WTC11 (cell line): ENCODE measurements at regions not wholly inside any gene's neighbourhood (a gene's known extent, or its start where the extent isn't known, plus 50 kb on each side); places are given as distances from the start of the nearest gene placed in this dataset.

Source experiments
- ATAC-seq: fragments of 200-7000 bp; cut with Tn5 transposase; 2 replicates; pipeline ENCODE4 v1.10.0; 2021; ENCODE audit warnings: mild to moderate bottlenecking, moderate library complexity
- CTCF ChIA-PET: fragments of 300-600 bp; sonication (Branson Sonifier 250); formaldehyde crosslinking; loops from one replicate; lab custom pipeline; 2021; ENCODE audit warnings: antibody characterized with exemption; lab: Charles Lee
- POLR2A ChIA-PET: fragments of 350-600 bp; sonication (Branson Sonifier 250); formaldehyde crosslinking; loops from one replicate; lab custom pipeline; 2021; ENCODE audit warnings: antibody characterized with exemption; lab: Charles Lee
- DNase-seq: peaks from one replicate; pipeline ENCODE4 v3.0.0; 2021; ENCODE audit warnings: low spot score
- H3K27ac Mint-ChIP-seq: 2 replicates; pipeline ENCODE4 v1.8.0; 2021; ENCODE audit warnings: mixed read lengths
- H3K27me3 Mint-ChIP-seq: 2 replicates; pipeline ENCODE4 v1.8.0; 2021; ENCODE audit warnings: low read depth, mild to moderate bottlenecking, moderate library complexity, mixed read lengths
- H3K36me3 Mint-ChIP-seq: 2 replicates; pipeline ENCODE4 v1.8.0; 2021; ENCODE audit warnings: mixed read lengths
- H3K4me1 Mint-ChIP-seq: 2 replicates; pipeline ENCODE4 v1.8.0; 2022; ENCODE audit warnings: mixed read lengths
- H3K4me3 Mint-ChIP-seq: 2 replicates; pipeline ENCODE4 v1.8.0; 2021; ENCODE audit warnings: mild to moderate bottlenecking, moderate library complexity, mixed read lengths
- H3K9me3 Mint-ChIP-seq: 2 replicates; pipeline ENCODE4 v1.8.0; 2021; ENCODE audit warnings: mixed read lengths
- ELF4 ChIP-seq: sonication (generic); formaldehyde crosslinking; IDR thresholded peaks from 2 replicates; pipeline ENCODE4 v1.8.1; 2022; ENCODE audit warnings: low read depth, mild to moderate bottlenecking, moderate library complexity, missing genetic modification reagents
- GRHL2 ChIP-seq: fragments of 250-450 bp; sonication (Bioruptor Pico); IDR thresholded peaks from 2 replicates; pipeline ENCODE4 v1.8.0; 2022; ENCODE audit warnings: mild to moderate bottlenecking, moderate library complexity; ENCODE audit not compliant: insufficient replicate concordance, severe bottlenecking
- GTF2I ChIP-seq: fragments of 250-450 bp; sonication (Bioruptor Pico); conservative IDR thresholded peaks from 2 replicates; pipeline ENCODE4 v1.4.0; 2021; ENCODE audit warnings: mild to moderate bottlenecking
- IRF2 ChIP-seq: sonication (generic); formaldehyde crosslinking; IDR thresholded peaks from 2 replicates; pipeline ENCODE4 v1.8.0; 2022; ENCODE audit warnings: low read depth, missing genetic modification reagents, borderline replicate concordance
- MYBL2 ChIP-seq: sonication (generic); formaldehyde crosslinking; IDR thresholded peaks from 2 replicates; pipeline ENCODE4 v1.8.1; 2023; ENCODE audit warnings: mild to moderate bottlenecking, moderate library complexity, missing genetic modification reagents
- NFATC4 ChIP-seq: fragments of 250-450 bp; sonication (Bioruptor Pico); IDR thresholded peaks from 2 replicates; pipeline ENCODE4 v1.9.0; 2021; ENCODE audit warnings: mild to moderate bottlenecking
- NFE2L1 ChIP-seq: sonication (generic); formaldehyde crosslinking; IDR thresholded peaks from 2 replicates; pipeline ENCODE4 v1.8.1; 2023; ENCODE audit warnings: missing genetic modification reagents
- NR2C2 ChIP-seq: sonication (generic); formaldehyde crosslinking; IDR thresholded peaks from 2 replicates; pipeline ENCODE4 v1.8.0; 2022; ENCODE audit warnings: mild to moderate bottlenecking, missing genetic modification reagents
- SMAD3 ChIP-seq: sonication (generic); formaldehyde crosslinking; IDR thresholded peaks from 2 replicates; pipeline ENCODE4 v1.8.0; 2022; ENCODE audit warnings: missing genetic modification reagents, mild to moderate bottlenecking, borderline replicate concordance
- SOX15 ChIP-seq: fragments of 250-450 bp; sonication (Bioruptor Pico); IDR thresholded peaks from 2 replicates; pipeline ENCODE4 v1.9.0; 2021; ENCODE audit warnings: mild to moderate bottlenecking
- ZNF121 ChIP-seq: sonication (generic); formaldehyde crosslinking; IDR thresholded peaks from 2 replicates; pipeline ENCODE4 v1.8.0; 2023; ENCODE audit warnings: missing genetic modification reagents
- ZNF138 ChIP-seq: sonication (generic); formaldehyde crosslinking; conservative IDR thresholded peaks from 2 replicates; pipeline ENCODE4 v1.8.1; 2022; ENCODE audit warnings: mild to moderate bottlenecking, moderate library complexity, missing genetic modification reagents
- ZNF317 ChIP-seq: sonication (generic); formaldehyde crosslinking; IDR thresholded peaks from 2 replicates; pipeline ENCODE4 v1.8.1; 2023; ENCODE audit warnings: low read depth, mild to moderate bottlenecking, moderate library complexity, missing genetic modification reagents, borderline replicate concordance
- ZNF423 ChIP-seq: fragments of 250-450 bp; sonication (Bioruptor Pico); IDR thresholded peaks from 2 replicates; pipeline ENCODE4 v2.1.2; 2022; ENCODE audit warnings: mild to moderate bottlenecking, moderate library complexity
- TF ChIP-seq, protein P1 (sequence below): sonication (generic); formaldehyde crosslinking; IDR thresholded peaks from 2 replicates; pipeline ENCODE4 v1.8.1; 2022; ENCODE audit warnings: mild to moderate bottlenecking, moderate library complexity, missing genetic modification reagents
- TF ChIP-seq, protein P2 (sequence below): sonication (generic); formaldehyde crosslinking; IDR thresholded peaks from 2 replicates; pipeline ENCODE4 v1.8.0; 2022; ENCODE audit warnings: mild to moderate bottlenecking, missing genetic modification reagents
- TF ChIP-seq, protein P3 (sequence below): sonication (generic); formaldehyde crosslinking; IDR thresholded peaks from 2 replicates; pipeline ENCODE4 v1.8.1; 2022; ENCODE audit warnings: missing genetic modification reagents, borderline replicate concordance
- TF ChIP-seq, protein P4 (sequence below): sonication (generic); formaldehyde crosslinking; IDR thresholded peaks from 2 replicates; pipeline ENCODE4 v1.8.0; 2022; ENCODE audit warnings: mild to moderate bottlenecking, missing genetic modification reagents
- TF ChIP-seq, protein P5 (sequence below): sonication (generic); formaldehyde crosslinking; IDR thresholded peaks from 2 replicates; pipeline ENCODE4 v1.8.1; 2023; ENCODE audit warnings: mild to moderate bottlenecking, missing genetic modification reagents, moderate library complexity
- TF ChIP-seq, protein P6 (sequence below): fragments of 250-450 bp; sonication (Bioruptor Pico); IDR thresholded peaks from 2 replicates; pipeline ENCODE4 v1.9.0; 2021; ENCODE audit warnings: mild to moderate bottlenecking, borderline replicate concordance
- TF ChIP-seq, protein P7 (sequence below): sonication (generic); formaldehyde crosslinking; IDR thresholded peaks from 2 replicates; pipeline ENCODE4 v1.8.1; 2023; ENCODE audit warnings: mild to moderate bottlenecking, missing genetic modification reagents
- TF ChIP-seq, protein P8 (sequence below): sonication (generic); formaldehyde crosslinking; IDR thresholded peaks from 2 replicates; pipeline ENCODE4 v1.8.1; 2022; ENCODE audit warnings: low read depth, mild to moderate bottlenecking, moderate library complexity, missing genetic modification reagents, borderline replicate concordance
- TF ChIP-seq, protein P9 (sequence below): fragments of 250-450 bp; sonication (Bioruptor Pico); IDR thresholded peaks from 2 replicates; pipeline ENCODE4 v1.8.0; 2021; ENCODE audit warnings: mild to moderate bottlenecking

DNA sequence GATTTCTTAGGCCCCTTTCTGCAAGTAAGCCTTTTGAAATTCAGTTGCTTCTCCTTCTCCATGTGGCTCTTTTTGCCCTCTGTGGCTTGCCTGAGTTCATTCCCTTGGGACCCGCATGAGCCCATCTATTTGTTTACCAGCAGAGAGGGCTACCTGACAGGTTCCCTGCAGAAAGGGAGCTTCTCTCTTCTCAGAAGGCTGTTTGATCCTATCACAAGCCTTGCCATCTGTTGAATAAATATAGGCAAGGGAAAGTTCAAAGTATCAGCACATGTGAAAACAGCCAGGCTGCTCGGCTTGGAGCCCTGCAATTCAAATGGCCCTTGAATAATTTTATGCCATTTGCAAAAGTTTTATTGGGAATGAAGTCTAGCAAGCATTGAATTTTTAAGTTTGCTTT lies 720.2 kb upstream of the FZD8 start:
- Mint-ChIP-seq H3K9me3 (no peaks in the 10 kb centered on the region), H3K27me3 (no peaks in the 10 kb centered on the region), H3K36me3 (no peaks in the 10 kb centered on the region)
- ATAC-seq = no peak
- POLR2A ChIA-PET = no interaction called here
- CTCF ChIA-PET = interaction anchor here (0.7 kb wide), 1 partner anchor 21 kb away, joined by 3 read pairs; no protein-coding TSS in a partner anchor
- TF ChIP-seq, protein P1, sequence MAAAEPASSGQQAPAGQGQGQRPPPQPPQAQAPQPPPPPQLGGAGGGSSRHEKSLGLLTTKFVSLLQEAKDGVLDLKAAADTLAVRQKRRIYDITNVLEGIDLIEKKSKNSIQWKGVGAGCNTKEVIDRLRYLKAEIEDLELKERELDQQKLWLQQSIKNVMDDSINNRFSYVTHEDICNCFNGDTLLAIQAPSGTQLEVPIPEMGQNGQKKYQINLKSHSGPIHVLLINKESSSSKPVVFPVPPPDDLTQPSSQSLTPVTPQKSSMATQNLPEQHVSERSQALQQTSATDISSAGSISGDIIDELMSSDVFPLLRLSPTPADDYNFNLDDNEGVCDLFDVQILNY (CRISPR knock-in tag) = no peak
- TF ChIP-seq, protein P2, sequence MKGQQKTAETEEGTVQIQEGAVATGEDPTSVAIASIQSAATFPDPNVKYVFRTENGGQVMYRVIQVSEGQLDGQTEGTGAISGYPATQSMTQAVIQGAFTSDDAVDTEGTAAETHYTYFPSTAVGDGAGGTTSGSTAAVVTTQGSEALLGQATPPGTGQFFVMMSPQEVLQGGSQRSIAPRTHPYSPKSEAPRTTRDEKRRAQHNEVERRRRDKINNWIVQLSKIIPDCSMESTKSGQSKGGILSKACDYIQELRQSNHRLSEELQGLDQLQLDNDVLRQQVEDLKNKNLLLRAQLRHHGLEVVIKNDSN (CRISPR knock-in tag) = no peak
- TF ChIP-seq MYBL2 (CRISPR knock-in tag) (no peak), SOX15 (CRISPR knock-in tag) (no peak), SMAD3 (CRISPR knock-in tag) (no peak), GRHL2 (CRISPR knock-in tag) (no peak), GTF2I (CRISPR knock-in tag) (no peak), NR2C2 (CRISPR knock-in tag) (no peak), ZNF317 (no peak)
- TF ChIP-seq, protein P3, sequence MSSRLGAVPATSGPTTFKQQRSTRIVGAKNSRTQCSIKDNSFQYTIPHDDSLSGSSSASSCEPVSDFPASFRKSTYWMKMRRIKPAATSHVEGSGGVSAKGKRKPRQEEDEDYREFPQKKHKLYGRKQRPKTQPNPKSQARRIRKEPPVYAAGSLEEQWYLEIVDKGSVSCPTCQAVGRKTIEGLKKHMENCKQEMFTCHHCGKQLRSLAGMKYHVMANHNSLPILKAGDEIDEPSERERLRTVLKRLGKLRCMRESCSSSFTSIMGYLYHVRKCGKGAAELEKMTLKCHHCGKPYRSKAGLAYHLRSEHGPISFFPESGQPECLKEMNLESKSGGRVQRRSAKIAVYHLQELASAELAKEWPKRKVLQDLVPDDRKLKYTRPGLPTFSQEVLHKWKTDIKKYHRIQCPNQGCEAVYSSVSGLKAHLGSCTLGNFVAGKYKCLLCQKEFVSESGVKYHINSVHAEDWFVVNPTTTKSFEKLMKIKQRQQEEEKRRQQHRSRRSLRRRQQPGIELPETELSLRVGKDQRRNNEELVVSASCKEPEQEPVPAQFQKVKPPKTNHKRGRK (CRISPR knock-in tag) = no peak
- TF ChIP-seq, protein P4, sequence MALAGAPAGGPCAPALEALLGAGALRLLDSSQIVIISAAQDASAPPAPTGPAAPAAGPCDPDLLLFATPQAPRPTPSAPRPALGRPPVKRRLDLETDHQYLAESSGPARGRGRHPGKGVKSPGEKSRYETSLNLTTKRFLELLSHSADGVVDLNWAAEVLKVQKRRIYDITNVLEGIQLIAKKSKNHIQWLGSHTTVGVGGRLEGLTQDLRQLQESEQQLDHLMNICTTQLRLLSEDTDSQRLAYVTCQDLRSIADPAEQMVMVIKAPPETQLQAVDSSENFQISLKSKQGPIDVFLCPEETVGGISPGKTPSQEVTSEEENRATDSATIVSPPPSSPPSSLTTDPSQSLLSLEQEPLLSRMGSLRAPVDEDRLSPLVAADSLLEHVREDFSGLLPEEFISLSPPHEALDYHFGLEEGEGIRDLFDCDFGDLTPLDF (CRISPR knock-in tag) = no peak
- TF ChIP-seq, protein P5, sequence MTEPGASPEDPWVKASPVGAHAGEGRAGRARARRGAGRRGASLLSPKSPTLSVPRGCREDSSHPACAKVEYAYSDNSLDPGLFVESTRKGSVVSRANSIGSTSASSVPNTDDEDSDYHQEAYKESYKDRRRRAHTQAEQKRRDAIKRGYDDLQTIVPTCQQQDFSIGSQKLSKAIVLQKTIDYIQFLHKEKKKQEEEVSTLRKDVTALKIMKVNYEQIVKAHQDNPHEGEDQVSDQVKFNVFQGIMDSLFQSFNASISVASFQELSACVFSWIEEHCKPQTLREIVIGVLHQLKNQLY = no peak
- TF ChIP-seq, protein P6, sequence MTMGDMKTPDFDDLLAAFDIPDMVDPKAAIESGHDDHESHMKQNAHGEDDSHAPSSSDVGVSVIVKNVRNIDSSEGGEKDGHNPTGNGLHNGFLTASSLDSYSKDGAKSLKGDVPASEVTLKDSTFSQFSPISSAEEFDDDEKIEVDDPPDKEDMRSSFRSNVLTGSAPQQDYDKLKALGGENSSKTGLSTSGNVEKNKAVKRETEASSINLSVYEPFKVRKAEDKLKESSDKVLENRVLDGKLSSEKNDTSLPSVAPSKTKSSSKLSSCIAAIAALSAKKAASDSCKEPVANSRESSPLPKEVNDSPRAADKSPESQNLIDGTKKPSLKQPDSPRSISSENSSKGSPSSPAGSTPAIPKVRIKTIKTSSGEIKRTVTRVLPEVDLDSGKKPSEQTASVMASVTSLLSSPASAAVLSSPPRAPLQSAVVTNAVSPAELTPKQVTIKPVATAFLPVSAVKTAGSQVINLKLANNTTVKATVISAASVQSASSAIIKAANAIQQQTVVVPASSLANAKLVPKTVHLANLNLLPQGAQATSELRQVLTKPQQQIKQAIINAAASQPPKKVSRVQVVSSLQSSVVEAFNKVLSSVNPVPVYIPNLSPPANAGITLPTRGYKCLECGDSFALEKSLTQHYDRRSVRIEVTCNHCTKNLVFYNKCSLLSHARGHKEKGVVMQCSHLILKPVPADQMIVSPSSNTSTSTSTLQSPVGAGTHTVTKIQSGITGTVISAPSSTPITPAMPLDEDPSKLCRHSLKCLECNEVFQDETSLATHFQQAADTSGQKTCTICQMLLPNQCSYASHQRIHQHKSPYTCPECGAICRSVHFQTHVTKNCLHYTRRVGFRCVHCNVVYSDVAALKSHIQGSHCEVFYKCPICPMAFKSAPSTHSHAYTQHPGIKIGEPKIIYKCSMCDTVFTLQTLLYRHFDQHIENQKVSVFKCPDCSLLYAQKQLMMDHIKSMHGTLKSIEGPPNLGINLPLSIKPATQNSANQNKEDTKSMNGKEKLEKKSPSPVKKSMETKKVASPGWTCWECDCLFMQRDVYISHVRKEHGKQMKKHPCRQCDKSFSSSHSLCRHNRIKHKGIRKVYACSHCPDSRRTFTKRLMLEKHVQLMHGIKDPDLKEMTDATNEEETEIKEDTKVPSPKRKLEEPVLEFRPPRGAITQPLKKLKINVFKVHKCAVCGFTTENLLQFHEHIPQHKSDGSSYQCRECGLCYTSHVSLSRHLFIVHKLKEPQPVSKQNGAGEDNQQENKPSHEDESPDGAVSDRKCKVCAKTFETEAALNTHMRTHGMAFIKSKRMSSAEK (CRISPR knock-in tag) = no peak
- TF ChIP-seq, protein P7, sequence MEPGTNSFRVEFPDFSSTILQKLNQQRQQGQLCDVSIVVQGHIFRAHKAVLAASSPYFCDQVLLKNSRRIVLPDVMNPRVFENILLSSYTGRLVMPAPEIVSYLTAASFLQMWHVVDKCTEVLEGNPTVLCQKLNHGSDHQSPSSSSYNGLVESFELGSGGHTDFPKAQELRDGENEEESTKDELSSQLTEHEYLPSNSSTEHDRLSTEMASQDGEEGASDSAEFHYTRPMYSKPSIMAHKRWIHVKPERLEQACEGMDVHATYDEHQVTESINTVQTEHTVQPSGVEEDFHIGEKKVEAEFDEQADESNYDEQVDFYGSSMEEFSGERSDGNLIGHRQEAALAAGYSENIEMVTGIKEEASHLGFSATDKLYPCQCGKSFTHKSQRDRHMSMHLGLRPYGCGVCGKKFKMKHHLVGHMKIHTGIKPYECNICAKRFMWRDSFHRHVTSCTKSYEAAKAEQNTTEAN (CRISPR knock-in tag) = no peak
- TF ChIP-seq, all 79 proteins: peak for 0
- Mint-ChIP-seq H3K4me3 (no peak overlapping the region), H3K4me1 (no peaks in the 10 kb centered on the region), H3K27ac (no peak overlapping the region)
- DNase-seq = no peak

DNA sequence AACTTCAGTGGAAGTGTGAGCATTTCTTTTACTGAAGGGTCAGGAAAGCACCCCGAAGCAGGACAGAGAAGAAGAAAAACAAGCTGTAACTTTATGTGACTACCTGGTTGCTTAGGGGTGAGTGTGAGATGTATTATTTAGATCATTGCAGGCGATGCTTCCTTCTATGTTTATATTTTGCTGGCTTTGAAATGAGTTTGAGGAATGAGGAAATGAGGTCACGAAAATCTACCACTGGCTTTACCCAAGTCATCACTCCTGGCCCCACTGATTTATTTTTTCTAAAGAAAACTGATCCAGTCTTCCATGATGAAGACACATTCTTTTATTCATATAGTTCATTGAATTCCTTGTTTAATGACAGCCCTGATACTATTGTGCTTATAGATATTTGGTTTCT lies 716.6 kb upstream of the FZD8 start:
- H3K4me1 Mint-ChIP-seq = no peaks in the 10 kb centered on the region
- H3K27me3 Mint-ChIP-seq = no peaks in the 10 kb centered on the region
- H3K27ac Mint-ChIP-seq = no peak overlapping the region
- H3K4me3 Mint-ChIP-seq = no peak overlapping the region
- ATAC-seq (no peak), DNase-seq (no peak)
- POLR2A ChIA-PET = no interaction called here
- no peaks in the 10 kb centered on the region for H3K9me3 Mint-ChIP-seq
- CTCF ChIA-PET = no interaction called here
- no peaks in the 10 kb centered on the region for H3K36me3 Mint-ChIP-seq
- no peak for TF ChIP-seq ZNF138
- no peak for TF ChIP-seq NFATC4
- TF ChIP-seq, protein P8, sequence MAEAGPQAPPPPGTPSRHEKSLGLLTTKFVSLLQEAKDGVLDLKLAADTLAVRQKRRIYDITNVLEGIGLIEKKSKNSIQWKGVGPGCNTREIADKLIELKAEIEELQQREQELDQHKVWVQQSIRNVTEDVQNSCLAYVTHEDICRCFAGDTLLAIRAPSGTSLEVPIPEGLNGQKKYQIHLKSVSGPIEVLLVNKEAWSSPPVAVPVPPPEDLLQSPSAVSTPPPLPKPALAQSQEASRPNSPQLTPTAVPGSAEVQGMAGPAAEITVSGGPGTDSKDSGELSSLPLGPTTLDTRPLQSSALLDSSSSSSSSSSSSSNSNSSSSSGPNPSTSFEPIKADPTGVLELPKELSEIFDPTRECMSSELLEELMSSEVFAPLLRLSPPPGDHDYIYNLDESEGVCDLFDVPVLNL (CRISPR knock-in tag) = no peak
- TF ChIP-seq ELF4 (CRISPR knock-in tag) = no peak
- TF ChIP-seq ZNF423 (CRISPR knock-in tag) = no peak
- TF ChIP-seq NFE2L1 (CRISPR knock-in tag) = no peak
- no peak for TF ChIP-seq ZNF121 (CRISPR knock-in tag)
- TF ChIP-seq, protein P9, sequence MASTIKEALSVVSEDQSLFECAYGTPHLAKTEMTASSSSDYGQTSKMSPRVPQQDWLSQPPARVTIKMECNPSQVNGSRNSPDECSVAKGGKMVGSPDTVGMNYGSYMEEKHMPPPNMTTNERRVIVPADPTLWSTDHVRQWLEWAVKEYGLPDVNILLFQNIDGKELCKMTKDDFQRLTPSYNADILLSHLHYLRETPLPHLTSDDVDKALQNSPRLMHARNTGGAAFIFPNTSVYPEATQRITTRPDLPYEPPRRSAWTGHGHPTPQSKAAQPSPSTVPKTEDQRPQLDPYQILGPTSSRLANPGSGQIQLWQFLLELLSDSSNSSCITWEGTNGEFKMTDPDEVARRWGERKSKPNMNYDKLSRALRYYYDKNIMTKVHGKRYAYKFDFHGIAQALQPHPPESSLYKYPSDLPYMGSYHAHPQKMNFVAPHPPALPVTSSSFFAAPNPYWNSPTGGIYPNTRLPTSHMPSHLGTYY (CRISPR knock-in tag) = no peak
- no peak for TF ChIP-seq IRF2 (CRISPR knock-in tag)
